HUES48 (cell line): ENCODE measurements at regions not wholly inside any gene's neighbourhood (a gene's known extent, or its start where the extent isn't known, plus 50 kb on each side); places are given as distances from the start of the nearest gene placed in this dataset.

Experiments used
- H3K27ac ChIP-seq: one replicate; pipeline ENCODE4 v1.7.0; 2013; ENCODE audit warnings: low read depth, low read length, inconsistent platforms
- H3K27me3 ChIP-seq: 2 replicates; pipeline ENCODE4 v1.6.1; 2013; ENCODE audit warnings: mild to moderate bottlenecking, low read length; ENCODE audit not compliant: control insufficient read depth, insufficient read depth
- H3K36me3 ChIP-seq: 2 replicates; pipeline ENCODE4 v1.6.1; 2013; ENCODE audit warnings: low read length; ENCODE audit not compliant: control insufficient read depth, insufficient read depth
- H3K4me1 ChIP-seq: 2 replicates; pipeline ENCODE4 v1.6.1; 2013; ENCODE audit warnings: mild to moderate bottlenecking, low read length; ENCODE audit not compliant: control insufficient read depth, insufficient read depth
- H3K4me3 ChIP-seq: 2 replicates; pipeline ENCODE4 v1.5.1; 2013; ENCODE audit warnings: mild to moderate bottlenecking, low read depth, low read length
- H3K9ac ChIP-seq: 2 replicates; pipeline ENCODE4 v1.6.1; 2013; ENCODE audit warnings: mild to moderate bottlenecking, low read depth, low read length, moderate library complexity
- H3K9me3 ChIP-seq: 2 replicates; pipeline ENCODE4 v1.6.1; 2013; ENCODE audit warnings: low read length; ENCODE audit not compliant: control insufficient read depth, insufficient read depth

DNA sequence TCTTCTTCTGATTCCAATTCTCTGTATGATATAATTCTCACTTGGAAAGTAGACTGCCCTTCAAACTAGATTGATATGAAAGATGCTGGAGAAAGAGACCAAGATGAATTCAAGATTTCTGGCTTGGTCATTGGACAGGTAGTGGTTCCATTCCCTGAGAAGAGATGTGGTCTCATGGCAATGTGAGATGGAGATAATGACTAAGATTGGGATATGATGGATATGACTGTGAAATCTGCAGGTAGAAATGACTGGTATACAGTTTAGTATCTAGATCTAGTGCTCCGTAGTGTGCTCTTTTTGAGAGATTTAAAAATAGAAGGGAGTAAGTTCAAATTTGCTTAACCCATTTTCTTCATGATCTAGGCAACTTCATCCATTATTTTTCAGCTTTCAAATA, 425.4 kb upstream of the TRIB2 start:
- no peaks in the 10 kb centered on the region for H3K27me3 ChIP-seq
- no peak overlapping the region for H3K4me3 ChIP-seq
- no peaks in the 10 kb centered on the region for H3K9me3 ChIP-seq
- no peaks in the 10 kb centered on the region for H3K36me3 ChIP-seq
- H3K27ac ChIP-seq = no peak overlapping the region
- H3K9ac ChIP-seq = no peak overlapping the region
- 0 out of 2 replicates have a peak, but pooled peaks cover 3% of the 10 kb centered on the region for H3K4me1 ChIP-seq

DNA sequence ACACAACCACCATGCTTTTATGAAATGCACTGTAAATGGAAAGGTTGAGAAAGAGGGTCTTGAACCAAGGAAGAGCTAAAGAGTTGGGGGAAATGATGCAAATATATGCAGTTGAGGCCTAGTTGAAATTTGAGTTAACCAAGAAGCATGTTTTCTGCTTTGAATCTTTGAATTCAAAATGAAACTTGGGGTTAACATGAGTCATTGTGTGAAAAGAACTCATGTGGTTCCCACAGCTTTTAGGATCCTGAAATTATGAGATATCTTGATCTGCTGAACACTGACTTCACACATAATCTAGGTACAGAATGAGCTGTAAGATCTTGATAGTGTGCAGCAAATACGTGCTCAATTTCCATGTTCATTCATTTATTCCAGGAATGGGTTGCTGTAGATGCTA, 422.9 kb upstream of the TRIB2 start:
- Histone ChIP-seq H3K9ac (no peak overlapping the region), H3K9me3 (no peaks in the 10 kb centered on the region), H3K4me1 (no peaks in the 10 kb centered on the region), H3K36me3 (no peaks in the 10 kb centered on the region), H3K27ac (no peak overlapping the region), H3K4me3 (no peak overlapping the region), H3K27me3 (no peaks in the 10 kb centered on the region)

GRCh38 chr2:12295856-12296519, 420.7 kb upstream of the TRIB2 start:
- Histone ChIP-seq H3K36me3 (no peaks in the 10 kb centered on the region), H3K27me3 (no peaks in the 10 kb centered on the region), H3K9me3 (no peaks in the 10 kb centered on the region), H3K4me1 (no peaks in the 10 kb centered on the region), H3K27ac (no peak overlapping the region), H3K9ac (no peak overlapping the region), H3K4me3 (no peak overlapping the region)

GRCh38 chr2:12296915-12297314, 419.8 kb upstream of the TRIB2 start:
- Histone ChIP-seq H3K4me3 (no peak overlapping the region), H3K36me3 (no peaks in the 10 kb centered on the region), H3K27me3 (no peaks in the 10 kb centered on the region), H3K27ac (no peak overlapping the region), H3K4me1 (no peaks in the 10 kb centered on the region), H3K9ac (no peak overlapping the region), H3K9me3 (no peaks in the 10 kb centered on the region)

- H3K27me3 ChIP-seq = no peaks in the 10 kb centered on the region
- H3K36me3 ChIP-seq = no peaks in the 10 kb centered on the region
Measured at GRCh38 chr2:12298352-12298751, 418.4 kb upstream of the TRIB2 start.

DNA sequence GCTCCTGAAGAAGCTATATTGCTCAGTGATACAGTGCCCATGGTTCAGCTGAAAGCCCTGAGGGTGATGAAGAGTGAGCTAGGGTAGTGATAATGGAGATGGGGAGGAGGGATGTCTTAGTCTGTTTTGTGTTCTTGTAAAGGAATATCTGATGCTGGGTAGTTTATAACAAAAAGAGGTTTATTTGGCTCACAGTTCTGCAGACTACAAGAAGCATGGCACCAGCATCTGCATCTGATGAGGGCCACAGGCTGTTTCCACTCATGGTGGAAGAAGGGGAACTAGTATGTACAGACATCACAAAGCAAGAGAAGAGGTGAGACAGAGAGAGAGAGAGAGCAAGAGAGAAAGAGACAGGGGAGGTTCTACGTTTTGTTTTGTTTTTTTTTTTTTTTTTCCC, 417.3 kb upstream of the TRIB2 start:
- no peaks in the 10 kb centered on the region for H3K36me3 ChIP-seq
- H3K27me3 ChIP-seq = no peaks in the 10 kb centered on the region
- H3K9ac ChIP-seq = no peak overlapping the region
- H3K27ac ChIP-seq = no peak overlapping the region
- no peak overlapping the region for H3K4me3 ChIP-seq
- H3K9me3 ChIP-seq = no peaks in the 10 kb centered on the region
- H3K4me1 ChIP-seq = peaks cover 5% of the 10 kb centered on the region; the same call in 1 of the 2 replicates

More at GRCh38 chr2:12298352-12298751, 418.4 kb upstream of the TRIB2 start:
- Histone ChIP-seq H3K9me3 (no peaks in the 10 kb centered on the region), H3K4me3 (no peak overlapping the region), H3K9ac (no peak overlapping the region), H3K27ac (no peak overlapping the region), H3K4me1 (no peaks in the 10 kb centered on the region)

GRCh38 chr2:12300019-12300602, 416.6 kb upstream of the TRIB2 start:
- Histone ChIP-seq H3K4me3 (no peak overlapping the region), H3K36me3 (no peaks in the 10 kb centered on the region), H3K27me3 (no peaks in the 10 kb centered on the region), H3K4me1 (peaks cover 8% of the 10 kb centered on the region; the same call in 1 of the 2 replicates), H3K9me3 (no peaks in the 10 kb centered on the region), H3K27ac (no peak overlapping the region), H3K9ac (no peak overlapping the region)

DNA sequence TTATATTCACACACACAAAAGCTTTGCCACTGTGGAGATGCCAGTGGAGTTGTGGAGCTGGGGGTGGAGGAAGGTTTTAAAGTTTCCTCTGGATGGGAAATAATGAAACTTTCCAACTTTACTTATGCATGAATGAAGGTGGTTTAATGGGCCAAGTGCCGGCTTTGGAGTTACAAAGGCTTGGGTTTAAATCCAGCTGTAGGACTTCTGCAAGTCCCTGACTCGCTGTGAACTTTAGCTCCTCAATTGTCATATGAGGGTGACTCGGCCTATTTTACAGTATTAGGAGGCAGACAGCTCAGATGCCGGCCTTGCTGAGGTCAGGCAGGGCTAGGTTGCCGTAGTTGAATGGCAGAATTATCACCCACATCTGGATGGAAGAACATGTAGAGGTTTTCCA, 415.8 kb upstream of the TRIB2 start:
- peaks cover 8% of the 10 kb centered on the region; the same call in 1 of the 2 replicates for H3K4me1 ChIP-seq
- no peaks in the 10 kb centered on the region for H3K36me3 ChIP-seq
- H3K9ac ChIP-seq = no peak overlapping the region
- H3K9me3 ChIP-seq = no peaks in the 10 kb centered on the region
- H3K4me3 ChIP-seq = no peak overlapping the region
- H3K27ac ChIP-seq = no peak overlapping the region
- H3K27me3 ChIP-seq = no peaks in the 10 kb centered on the region

- H3K36me3 ChIP-seq = no peaks in the 10 kb centered on the region
- peaks cover 8% of the 10 kb centered on the region; the same call in 1 of the 2 replicates for H3K4me1 ChIP-seq
- no peak overlapping the region for H3K9ac ChIP-seq
- H3K27ac ChIP-seq = no peak overlapping the region
- H3K9me3 ChIP-seq = no peaks in the 10 kb centered on the region
- H3K4me3 ChIP-seq = no peak overlapping the region
- H3K27me3 ChIP-seq = no peaks in the 10 kb centered on the region
Measured at GRCh38 chr2:12302140-12302539, 414.6 kb upstream of the TRIB2 start.

- Histone ChIP-seq H3K27ac (no peak overlapping the region), H3K27me3 (no peaks in the 10 kb centered on the region), H3K9ac (no peak overlapping the region)
Measured at GRCh38 chr2:12302691-12303090, 414.0 kb upstream of the TRIB2 start.

DNA sequence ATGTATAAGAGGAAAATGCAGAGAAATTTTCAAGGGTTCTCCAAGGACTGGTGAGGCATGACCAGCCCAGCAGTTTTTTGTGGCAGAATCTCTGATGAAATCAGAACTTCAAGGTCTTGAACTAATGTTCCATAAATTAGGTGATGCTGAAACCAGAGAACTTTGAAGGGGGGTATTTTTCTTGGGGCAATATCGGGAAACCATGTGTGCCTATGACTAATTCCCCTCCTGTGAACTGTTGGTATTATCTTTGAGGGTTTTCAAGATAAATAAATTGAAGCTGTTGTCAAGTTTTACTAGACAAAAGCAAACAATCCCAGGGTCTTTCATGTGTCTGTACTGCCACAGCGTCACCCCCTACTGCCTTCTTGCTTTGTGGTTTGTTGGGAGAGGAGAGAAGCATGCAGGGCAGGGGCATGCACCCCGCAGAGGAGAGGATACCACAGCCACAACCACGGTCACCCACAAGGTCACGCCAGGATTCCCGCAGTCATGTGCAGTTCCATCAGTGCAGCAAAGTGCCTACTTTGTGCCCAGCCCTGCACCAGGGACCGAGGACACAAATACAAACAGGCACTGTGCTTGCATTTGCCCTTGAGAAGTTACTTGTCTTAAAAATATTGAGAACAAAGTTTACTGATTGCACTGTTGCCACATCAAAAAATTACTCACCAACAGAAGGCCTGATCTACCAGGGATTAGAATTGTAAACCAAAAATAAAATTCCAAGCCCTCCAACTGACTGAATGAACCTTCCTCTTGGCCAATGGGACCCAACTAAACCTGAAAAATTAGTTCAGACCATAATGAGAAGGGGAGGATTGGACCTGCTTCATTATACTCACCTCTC, 413.3 kb upstream of the TRIB2 start:
- no peaks in the 10 kb centered on the region for H3K27me3 ChIP-seq
- no peak overlapping the region for H3K27ac ChIP-seq
- no peak overlapping the region for H3K9ac ChIP-seq
- H3K4me3 ChIP-seq = no peak overlapping the region
- H3K9me3 ChIP-seq = no peaks in the 10 kb centered on the region
- H3K4me1 ChIP-seq = peaks cover 8% of the 10 kb centered on the region; the same call in 1 of the 2 replicates
- no peaks in the 10 kb centered on the region for H3K36me3 ChIP-seq

More at GRCh38 chr2:12302691-12303090, 414.0 kb upstream of the TRIB2 start:
- Histone ChIP-seq H3K4me1 (peaks cover 8% of the 10 kb centered on the region; the same call in 1 of the 2 replicates), H3K9me3 (no peaks in the 10 kb centered on the region), H3K36me3 (no peaks in the 10 kb centered on the region), H3K4me3 (no peak overlapping the region)
